ENCODE measurements at regions not wholly inside any gene's neighbourhood (a gene's known extent, or its start where the extent isn't known, plus 50 kb on each side); places are given as distances from the start of the nearest gene placed in this dataset.
A peak's percentile ranks its signal among the peaks of the same experiment; 100 is the strongest.

DNA sequence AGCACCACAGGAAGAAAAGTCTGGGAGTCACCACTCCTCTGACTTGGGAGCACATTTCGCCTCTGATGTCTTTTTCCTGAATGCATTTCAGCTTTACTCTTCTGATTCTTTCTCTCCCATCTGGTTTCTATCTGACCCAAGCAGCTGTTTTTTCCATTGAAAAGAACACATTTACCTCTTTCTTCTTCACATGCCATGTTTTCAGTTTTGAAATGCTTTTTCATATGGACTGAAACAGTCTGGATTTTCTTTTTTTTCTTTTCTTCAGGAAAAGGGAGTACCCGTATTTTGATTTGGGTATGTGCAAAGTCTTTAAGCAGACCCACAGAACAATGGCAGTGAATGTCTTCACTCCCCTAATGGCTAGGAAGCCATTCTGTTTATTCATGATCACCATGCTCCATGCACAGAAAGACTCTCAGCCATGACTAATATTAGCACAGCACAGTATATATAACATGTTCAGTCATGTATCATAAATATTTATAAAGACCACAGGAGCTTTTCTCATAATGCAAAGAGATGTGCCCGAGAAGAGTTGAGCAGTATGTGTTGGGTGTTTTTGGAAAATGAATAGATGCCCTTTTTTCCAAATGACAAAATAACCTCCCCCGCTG lies 82.7 kb upstream of the LRIG1 start:
- H3K4me1 ChIP-seq (ENCODE audit: insufficient read depth, poor library complexity, severe bottlenecking) = peaks cover 12% of the 10 kb centered on the region
- H3K27ac ChIP-seq (ENCODE audit: poor library complexity, severe bottlenecking) = no peak overlapping the region
- no peak overlapping the region for H3K4me3 ChIP-seq (ENCODE audit: severe bottlenecking)
- ATAC-seq (ENCODE audit: low read depth) (peak; percentile 73), DNase-seq (ENCODE audit: low spot score) (no peak)
- no peaks in the 10 kb centered on the region for H3K27me3 ChIP-seq (ENCODE audit: insufficient read depth, poor library complexity, severe bottlenecking)
- no peaks in the 10 kb centered on the region for H3K9me3 ChIP-seq (ENCODE audit: severe bottlenecking)
- no peaks in the 10 kb centered on the region for H3K36me3 ChIP-seq (ENCODE audit: low read depth)
- TF ChIP-seq, protein P1, sequence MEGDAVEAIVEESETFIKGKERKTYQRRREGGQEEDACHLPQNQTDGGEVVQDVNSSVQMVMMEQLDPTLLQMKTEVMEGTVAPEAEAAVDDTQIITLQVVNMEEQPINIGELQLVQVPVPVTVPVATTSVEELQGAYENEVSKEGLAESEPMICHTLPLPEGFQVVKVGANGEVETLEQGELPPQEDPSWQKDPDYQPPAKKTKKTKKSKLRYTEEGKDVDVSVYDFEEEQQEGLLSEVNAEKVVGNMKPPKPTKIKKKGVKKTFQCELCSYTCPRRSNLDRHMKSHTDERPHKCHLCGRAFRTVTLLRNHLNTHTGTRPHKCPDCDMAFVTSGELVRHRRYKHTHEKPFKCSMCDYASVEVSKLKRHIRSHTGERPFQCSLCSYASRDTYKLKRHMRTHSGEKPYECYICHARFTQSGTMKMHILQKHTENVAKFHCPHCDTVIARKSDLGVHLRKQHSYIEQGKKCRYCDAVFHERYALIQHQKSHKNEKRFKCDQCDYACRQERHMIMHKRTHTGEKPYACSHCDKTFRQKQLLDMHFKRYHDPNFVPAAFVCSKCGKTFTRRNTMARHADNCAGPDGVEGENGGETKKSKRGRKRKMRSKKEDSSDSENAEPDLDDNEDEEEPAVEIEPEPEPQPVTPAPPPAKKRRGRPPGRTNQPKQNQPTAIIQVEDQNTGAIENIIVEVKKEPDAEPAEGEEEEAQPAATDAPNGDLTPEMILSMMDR (IDR thresholded peaks at IDR 0.05; ENCODE audit: poor library complexity, severe bottlenecking) = no peak

DNA sequence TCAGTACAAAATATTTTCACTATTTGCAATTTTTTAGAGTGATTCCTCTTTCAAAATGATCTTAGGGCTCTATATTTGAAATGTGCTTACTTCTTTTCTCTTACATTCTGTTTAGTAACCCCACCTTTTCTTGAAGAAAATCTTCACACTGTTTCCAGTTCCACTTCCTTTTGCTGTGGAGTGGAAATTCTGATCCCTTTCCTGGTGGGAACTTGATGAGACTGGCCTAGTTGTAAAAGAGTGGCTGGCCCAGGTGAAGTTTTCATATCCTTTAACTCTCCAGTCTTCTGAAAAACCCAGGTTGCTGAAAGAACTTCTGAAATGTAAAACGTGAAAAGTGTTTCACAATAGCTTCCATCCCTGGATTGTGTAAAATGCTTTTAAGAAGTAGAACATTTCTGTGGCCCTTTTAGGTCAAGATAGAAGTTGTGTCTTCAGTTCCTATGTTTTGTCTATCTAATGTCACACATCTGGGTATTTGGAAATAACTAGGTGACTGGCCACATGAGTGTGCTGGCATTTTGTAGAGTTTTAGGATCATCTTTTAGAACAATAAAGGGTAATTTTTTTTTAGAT lies 84.8 kb upstream of the LRIG1 start:
- ATAC-seq (ENCODE audit: low read depth) (no peak), DNase-seq (ENCODE audit: low spot score) (no peak)
- no peaks in the 10 kb centered on the region for H3K27me3 ChIP-seq (ENCODE audit: insufficient read depth, poor library complexity, severe bottlenecking)
- H3K4me1 ChIP-seq (ENCODE audit: insufficient read depth, poor library complexity, severe bottlenecking) = peaks cover 15% of the 10 kb centered on the region
- H3K4me3 ChIP-seq (ENCODE audit: severe bottlenecking) = no peak overlapping the region
- no peaks in the 10 kb centered on the region for H3K9me3 ChIP-seq (ENCODE audit: severe bottlenecking)
- H3K27ac ChIP-seq (ENCODE audit: poor library complexity, severe bottlenecking) = no peak overlapping the region
- TF ChIP-seq, protein P1 (IDR thresholded peaks at IDR 0.05; ENCODE audit: poor library complexity, severe bottlenecking) = no peak
- no peaks in the 10 kb centered on the region for H3K36me3 ChIP-seq (ENCODE audit: low read depth)

DNA sequence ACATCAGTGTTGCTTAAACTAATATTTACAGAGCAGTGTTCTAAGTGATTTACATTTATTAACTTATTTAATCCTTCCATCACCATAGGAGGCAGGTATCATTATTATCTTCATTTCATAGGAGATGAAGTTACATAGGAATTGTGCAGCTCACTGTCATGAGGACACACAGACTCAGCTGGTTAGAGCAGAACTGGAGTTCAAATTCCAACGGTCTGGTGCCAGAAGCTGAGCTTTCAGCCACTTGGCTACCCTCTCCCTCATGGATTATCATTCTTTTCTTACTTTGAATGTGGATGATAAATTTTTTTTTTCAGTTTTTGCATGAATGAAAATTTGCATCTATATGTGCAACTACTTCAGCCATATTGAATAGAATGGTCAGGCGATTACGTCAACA lies 86.0 kb upstream of the LRIG1 start:
- H3K36me3 ChIP-seq (ENCODE audit: low read depth) = no peaks in the 10 kb centered on the region
- H3K9me3 ChIP-seq (ENCODE audit: severe bottlenecking) = no peaks in the 10 kb centered on the region
- TF ChIP-seq, protein P1 (IDR thresholded peaks at IDR 0.05; ENCODE audit: poor library complexity, severe bottlenecking) = no peak
- DNase-seq (ENCODE audit: low spot score) = no peak
- no peak overlapping the region for H3K4me3 ChIP-seq (ENCODE audit: severe bottlenecking)
- peaks cover 15% of the 10 kb centered on the region for H3K4me1 ChIP-seq (ENCODE audit: insufficient read depth, poor library complexity, severe bottlenecking)
- H3K27me3 ChIP-seq (ENCODE audit: insufficient read depth, poor library complexity, severe bottlenecking) = no peaks in the 10 kb centered on the region
- no peak overlapping the region for H3K27ac ChIP-seq (ENCODE audit: poor library complexity, severe bottlenecking)
- ATAC-seq (ENCODE audit: low read depth) = no peak

GRCh38 chr3:66588340-66588847 lies 87.6 kb upstream of the LRIG1 start:
- H3K36me3 ChIP-seq (ENCODE audit: low read depth) = no peaks in the 10 kb centered on the region
- DNase-seq (ENCODE audit: low spot score) = no peak
- peaks cover 18% of the 10 kb centered on the region for H3K4me1 ChIP-seq (ENCODE audit: insufficient read depth, poor library complexity, severe bottlenecking)
- H3K27ac ChIP-seq (ENCODE audit: poor library complexity, severe bottlenecking) = peak overlapping the region; percentile 34
- H3K27me3 ChIP-seq (ENCODE audit: insufficient read depth, poor library complexity, severe bottlenecking) = no peaks in the 10 kb centered on the region
- TF ChIP-seq, protein P1 (IDR thresholded peaks at IDR 0.05; ENCODE audit: poor library complexity, severe bottlenecking) = no peak
- no peaks in the 10 kb centered on the region for H3K9me3 ChIP-seq (ENCODE audit: severe bottlenecking)
- peak; percentile 93 for ATAC-seq (ENCODE audit: low read depth)
- no peak overlapping the region for H3K4me3 ChIP-seq (ENCODE audit: severe bottlenecking)
